SJCRH30 (cell line): ENCODE measurements at regions not wholly inside any gene's neighbourhood (a gene's known extent, or its start where the extent isn't known, plus 50 kb on each side); places are given as distances from the start of the nearest gene placed in this dataset.

Experiments
- DNase-seq, 2 experiments: peaks; one replicate each; pipeline ENCODE4 v3.0.0-alpha.2; 2015 to 2020
- H3K27ac ChIP-seq: fragments of 250-450 bp; sonication (Bioruptor Pico); 2 replicates; pipeline ENCODE4 v1.5.1; 2020; ENCODE audit warnings: mild to moderate bottlenecking, moderate library complexity
- H3K27me3 ChIP-seq: fragments of 250-450 bp; sonication (Bioruptor Pico); 2 replicates; pipeline ENCODE4 v1.5.1; 2020; ENCODE audit warnings: mild to moderate bottlenecking, moderate library complexity
- H3K36me3 ChIP-seq: fragments of 250-450 bp; sonication (Bioruptor Pico); 2 replicates; pipeline ENCODE4 v1.5.1; 2020; ENCODE audit warnings: mild to moderate bottlenecking, moderate library complexity
- H3K4me1 ChIP-seq: fragments of 250-450 bp; sonication (Bioruptor Pico); 2 replicates; pipeline ENCODE4 v1.5.1; 2020; ENCODE audit warnings: mild to moderate bottlenecking, moderate library complexity
- H3K4me3 ChIP-seq: fragments of 250-450 bp; sonication (Bioruptor Pico); 2 replicates; pipeline ENCODE4 v1.5.1; 2020; ENCODE audit warnings: mild to moderate bottlenecking, moderate library complexity
- H3K9me3 ChIP-seq: fragments of 250-450 bp; sonication (Bioruptor Pico); replicated peaks from 2 replicates; pipeline ENCODE4 v1.5.1; 2020; ENCODE audit warnings: mild to moderate bottlenecking, moderate library complexity

- no peaks in the 10 kb centered on the region for H3K4me1 ChIP-seq
- no peaks in the 10 kb centered on the region for H3K9me3 ChIP-seq
- H3K36me3 ChIP-seq, result no peaks in the 10 kb centered on the region
- no peak for DNase-seq
- H3K27me3 ChIP-seq, result peaks cover 22% of the 10 kb centered on the region; the same call in 1 of the 2 replicates
- H3K27ac ChIP-seq, result no peak overlapping the region
- H3K4me3 ChIP-seq, result no peak overlapping the region
Measured at GRCh38 chr2:2703762-2704427, 372.8 kb upstream of the MYT1L start.

- H3K27ac ChIP-seq, result no peak overlapping the region
- H3K4me3 ChIP-seq, result no peak overlapping the region
- no peaks in the 10 kb centered on the region for H3K36me3 ChIP-seq
- H3K4me1 ChIP-seq, result no peaks in the 10 kb centered on the region
- peaks cover 22% of the 10 kb centered on the region; the same call in 1 of the 2 replicates for H3K27me3 ChIP-seq
- no peak for DNase-seq
- H3K9me3 ChIP-seq, result no peaks in the 10 kb centered on the region
Measured at GRCh38 chr2:2703172-2703571, 372.1 kb upstream of the MYT1L start.

GRCh38 chr2:2702385-2702784 lies 371.3 kb upstream of the MYT1L start:
- DNase-seq, result no peak
- no peak overlapping the region for H3K27ac ChIP-seq
- H3K9me3 ChIP-seq, result no peaks in the 10 kb centered on the region
- no peaks in the 10 kb centered on the region for H3K36me3 ChIP-seq
- H3K4me1 ChIP-seq, result no peaks in the 10 kb centered on the region
- H3K27me3 ChIP-seq, result peaks cover 24% of the 10 kb centered on the region; the same call in 1 of the 2 replicates
- no peak overlapping the region for H3K4me3 ChIP-seq

DNA sequence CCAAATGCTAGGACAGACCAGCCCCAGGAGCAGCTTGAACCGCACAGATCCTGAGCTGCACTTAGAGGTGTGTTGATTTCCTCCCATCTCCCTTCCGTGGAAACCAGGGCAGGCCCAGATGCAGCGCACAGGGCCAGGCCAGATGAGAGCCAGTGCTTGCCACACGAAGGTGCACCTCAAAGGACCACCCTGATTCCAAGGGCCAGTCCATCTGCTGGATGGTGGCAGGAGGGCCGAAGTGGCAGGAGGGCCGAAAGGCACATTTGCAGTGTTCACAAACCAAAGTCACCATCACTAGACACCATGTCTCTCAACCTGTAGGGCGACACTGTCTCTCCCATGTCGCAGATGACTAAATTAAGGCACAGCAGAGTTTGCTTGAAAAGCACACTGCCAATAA lies 370.7 kb upstream of the MYT1L start:
- H3K9me3 ChIP-seq, result no peaks in the 10 kb centered on the region
- H3K4me3 ChIP-seq, result no peak overlapping the region
- H3K36me3 ChIP-seq, result no peaks in the 10 kb centered on the region
- no peak for DNase-seq
- no peaks in the 10 kb centered on the region for H3K4me1 ChIP-seq
- peaks cover 24% of the 10 kb centered on the region; the same call in 1 of the 2 replicates for H3K27me3 ChIP-seq
- no peak overlapping the region for H3K27ac ChIP-seq

DNA sequence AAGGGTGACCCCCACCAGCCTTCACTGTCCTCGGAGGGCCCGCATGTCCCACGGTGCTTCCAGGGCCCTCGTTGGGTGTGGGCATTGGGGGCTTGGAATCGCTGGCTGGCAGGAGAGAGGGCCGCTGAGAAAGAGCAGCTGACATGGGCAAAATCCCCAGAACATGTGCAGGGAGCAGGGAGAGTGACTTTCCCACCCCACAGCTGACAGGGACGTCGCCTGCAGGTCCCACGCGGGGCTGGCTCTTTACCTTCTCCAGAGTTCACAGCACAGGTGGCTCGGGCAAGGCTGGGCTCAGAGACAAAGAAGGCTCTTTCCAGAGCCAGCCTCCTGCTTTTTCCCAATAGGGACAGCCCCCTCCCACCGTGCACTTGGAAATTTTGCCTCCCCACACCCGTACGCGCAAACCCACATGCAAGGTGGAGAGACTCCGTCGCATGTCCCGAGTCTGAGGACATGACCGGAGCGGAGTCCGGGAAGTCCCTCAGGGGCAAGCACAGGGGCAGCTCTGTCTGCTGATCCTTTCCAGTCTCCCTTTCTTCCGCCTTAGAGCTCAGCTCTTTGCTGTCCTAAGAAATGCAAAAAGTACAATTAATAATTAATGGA lies 370.2 kb upstream of the MYT1L start:
- no peak overlapping the region for H3K4me3 ChIP-seq
- no peak overlapping the region for H3K27ac ChIP-seq
- no peaks in the 10 kb centered on the region for H3K36me3 ChIP-seq
- H3K4me1 ChIP-seq, result no peaks in the 10 kb centered on the region
- DNase-seq, result no peak
- no peaks in the 10 kb centered on the region for H3K9me3 ChIP-seq
- peaks cover 29% of the 10 kb centered on the region; the same call in 1 of the 2 replicates for H3K27me3 ChIP-seq

- Histone ChIP-seq H3K36me3 (no peaks in the 10 kb centered on the region), H3K27me3 (peaks cover 24% of the 10 kb centered on the region)
Measured at GRCh38 chr2:2699121-2699505, 368.0 kb upstream of the MYT1L start.

GRCh38 chr2:2698182-2699120 lies 367.4 kb upstream of the MYT1L start:
- H3K36me3 ChIP-seq, result no peaks in the 10 kb centered on the region
- no peak overlapping the region for H3K27ac ChIP-seq
- peaks cover 22% of the 10 kb centered on the region for H3K27me3 ChIP-seq
- H3K9me3 ChIP-seq, result no peaks in the 10 kb centered on the region
- no peaks in the 10 kb centered on the region for H3K4me1 ChIP-seq
- DNase-seq, result peak in 1 of 2 experiments; percentile 34
- no peak overlapping the region for H3K4me3 ChIP-seq

More at GRCh38 chr2:2699121-2699505, 368.0 kb upstream of the MYT1L start:
- no peaks in the 10 kb centered on the region for H3K4me1 ChIP-seq
- H3K9me3 ChIP-seq, result no peaks in the 10 kb centered on the region
- H3K4me3 ChIP-seq, result no peak overlapping the region
- no peak for DNase-seq
- no peak overlapping the region for H3K27ac ChIP-seq

- Histone ChIP-seq H3K36me3 (no peaks in the 10 kb centered on the region), H3K27me3 (peaks cover 21% of the 10 kb centered on the region), H3K9me3 (no peaks in the 10 kb centered on the region), H3K4me1 (no peaks in the 10 kb centered on the region), H3K4me3 (no peak overlapping the region), H3K27ac (no peak overlapping the region)
- DNase-seq, result no peak
Measured at GRCh38 chr2:2696733-2697455, 365.8 kb upstream of the MYT1L start.

DNA sequence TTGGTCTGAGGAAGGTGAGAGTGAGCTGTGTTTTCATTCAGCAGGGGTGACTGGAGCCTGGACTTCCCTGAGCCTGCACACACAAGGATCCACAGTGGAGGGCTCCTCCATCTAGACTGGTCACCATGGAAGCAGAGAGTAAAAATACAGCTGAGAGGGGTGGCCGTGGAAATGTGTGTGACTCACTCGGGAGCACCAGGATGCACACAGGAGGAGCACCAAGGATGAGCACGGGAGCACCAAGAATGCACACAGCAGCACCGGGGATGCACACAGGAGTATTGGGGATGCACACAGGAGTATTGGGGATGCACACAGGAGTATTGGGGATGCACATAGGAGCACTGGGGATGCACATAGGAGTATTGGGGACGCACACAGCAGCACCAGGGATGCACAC lies 365.2 kb upstream of the MYT1L start:
- Histone ChIP-seq H3K4me3 (no peak overlapping the region), H3K4me1 (no peaks in the 10 kb centered on the region), H3K36me3 (no peaks in the 10 kb centered on the region), H3K27ac (no peak overlapping the region), H3K9me3 (no peaks in the 10 kb centered on the region), H3K27me3 (peaks cover 26% of the 10 kb centered on the region)
- DNase-seq, result no peak

- H3K4me1 ChIP-seq, result no peaks in the 10 kb centered on the region
- H3K4me3 ChIP-seq, result no peak overlapping the region
- H3K27ac ChIP-seq, result no peak overlapping the region
- no peaks in the 10 kb centered on the region for H3K9me3 ChIP-seq
- no peak for DNase-seq
- H3K36me3 ChIP-seq, result no peaks in the 10 kb centered on the region
- H3K27me3 ChIP-seq, result peaks cover 29% of the 10 kb centered on the region
Measured at GRCh38 chr2:2694746-2695145, 363.7 kb upstream of the MYT1L start.

GRCh38 chr2:2692599-2693389 lies 361.7 kb upstream of the MYT1L start:
- Histone ChIP-seq H3K4me3 (no peak overlapping the region), H3K36me3 (no peaks in the 10 kb centered on the region), H3K27me3 (peaks cover 32% of the 10 kb centered on the region), H3K4me1 (no peaks in the 10 kb centered on the region), H3K27ac (no peak overlapping the region), H3K9me3 (no peaks in the 10 kb centered on the region)
- DNase-seq, result no peak

DNA sequence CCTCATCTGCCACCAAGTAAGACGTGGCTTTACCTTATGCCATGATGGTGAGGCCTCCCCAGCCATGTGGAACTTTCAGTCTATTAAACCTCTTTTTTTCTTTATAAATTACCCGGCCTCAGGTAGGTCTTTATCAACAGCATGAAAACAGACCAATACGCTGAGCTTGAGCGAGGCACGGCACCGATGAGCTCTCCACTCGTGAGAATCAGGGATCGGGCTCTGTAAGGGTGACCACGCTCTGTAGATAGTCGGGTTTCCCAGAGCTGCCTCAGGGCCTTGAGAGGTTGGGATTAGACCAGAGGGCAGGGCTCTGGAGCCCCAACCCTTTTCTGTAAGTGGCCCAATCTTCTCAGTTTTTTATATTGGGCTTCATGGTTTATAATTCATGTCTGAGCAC lies 360.3 kb upstream of the MYT1L start:
- no peaks in the 10 kb centered on the region for H3K9me3 ChIP-seq
- no peak overlapping the region for H3K4me3 ChIP-seq
- no peak for DNase-seq
- H3K4me1 ChIP-seq, result no peaks in the 10 kb centered on the region
- no peak overlapping the region for H3K27ac ChIP-seq
- H3K36me3 ChIP-seq, result no peaks in the 10 kb centered on the region
- H3K27me3 ChIP-seq, result peaks cover 28% of the 10 kb centered on the region

DNA sequence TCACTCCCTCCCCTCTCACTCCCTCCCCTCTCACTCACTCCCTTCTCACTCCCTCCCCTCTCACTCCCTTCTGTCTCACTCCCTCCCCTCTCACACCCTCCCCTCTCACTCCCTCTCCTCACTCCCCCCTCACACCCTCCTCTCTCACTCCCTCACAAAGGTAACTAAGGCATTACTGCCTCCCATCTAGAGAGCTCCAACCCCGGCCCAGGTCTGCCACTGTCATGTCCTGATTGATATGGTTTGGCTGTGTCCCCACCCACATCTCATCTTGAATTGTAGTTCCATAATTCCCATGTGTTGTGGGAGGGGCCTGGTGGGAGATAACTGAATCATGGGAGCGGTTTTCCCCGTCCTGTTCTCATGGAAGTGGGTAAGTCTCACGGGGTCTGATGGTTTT lies 359.9 kb upstream of the MYT1L start:
- Histone ChIP-seq H3K36me3 (no peaks in the 10 kb centered on the region), H3K27ac (no peak overlapping the region), H3K9me3 (no peaks in the 10 kb centered on the region), H3K4me3 (no peak overlapping the region), H3K4me1 (no peaks in the 10 kb centered on the region), H3K27me3 (peaks cover 26% of the 10 kb centered on the region)
- DNase-seq, result no peak

DNA sequence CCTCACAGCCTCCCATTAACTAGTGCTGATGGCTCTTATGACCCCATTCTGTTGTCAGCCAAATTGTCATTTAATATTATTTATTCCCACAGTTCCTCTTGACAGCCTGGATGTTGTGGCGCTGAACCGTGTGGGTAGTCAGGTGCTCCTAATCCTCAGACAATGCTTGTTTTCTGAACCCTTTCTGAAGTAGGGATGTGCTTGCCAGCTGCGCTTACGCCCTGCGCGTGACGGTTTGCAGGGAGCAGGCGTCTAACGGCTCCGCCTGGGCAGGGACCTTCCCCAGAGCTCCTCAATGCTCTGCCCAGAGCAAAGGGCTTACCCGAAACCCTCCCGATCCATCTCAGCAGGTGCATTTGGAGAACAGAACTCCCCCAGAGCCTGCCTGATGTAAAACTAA lies 358.2 kb upstream of the MYT1L start:
- DNase-seq, result no peak
- Histone ChIP-seq H3K4me3 (no peak overlapping the region), H3K36me3 (no peaks in the 10 kb centered on the region), H3K27ac (no peak overlapping the region), H3K9me3 (no peaks in the 10 kb centered on the region), H3K4me1 (no peaks in the 10 kb centered on the region), H3K27me3 (peaks cover 22% of the 10 kb centered on the region)
